RWPE1 (cell line): ENCODE measurements at regions not wholly inside any gene's neighbourhood (a gene's known extent, or its start where the extent isn't known, plus 50 kb on each side); places are given as distances from the start of the nearest gene placed in this dataset.

Experiments used
- CTCF ChIA-PET: fragments of 350-600 bp; sonication (Branson Sonifier 250); formaldehyde crosslinking; extraction: SDS; loops from one replicate; lab custom pipeline; 2021; lab: Yijun Ruan, JAX
- POLR2A ChIA-PET: fragments of 400-600 bp; formaldehyde crosslinking; extraction: SDS; loops from one replicate; lab custom pipeline; 2020; ENCODE audit warnings: antibody characterized with exemption; ENCODE audit not compliant: low non-redundant PET; lab: Yijun Ruan, JAX
- DNase-seq: peaks from one replicate; pipeline ENCODE4 v3.0.0; 2012; ENCODE audit warnings: low spot score
- H3K27ac ChIP-seq: fragments of 450-650 bp; 2 replicates; pipeline ENCODE4 v1.5.1; 2017
- CTCF ChIP-seq: fragments of 450-650 bp; conservative IDR thresholded peaks from 2 replicates; pipeline ENCODE4 v1.5.1; 2017; ENCODE audit warnings: low read depth, mild to moderate bottlenecking

DNA sequence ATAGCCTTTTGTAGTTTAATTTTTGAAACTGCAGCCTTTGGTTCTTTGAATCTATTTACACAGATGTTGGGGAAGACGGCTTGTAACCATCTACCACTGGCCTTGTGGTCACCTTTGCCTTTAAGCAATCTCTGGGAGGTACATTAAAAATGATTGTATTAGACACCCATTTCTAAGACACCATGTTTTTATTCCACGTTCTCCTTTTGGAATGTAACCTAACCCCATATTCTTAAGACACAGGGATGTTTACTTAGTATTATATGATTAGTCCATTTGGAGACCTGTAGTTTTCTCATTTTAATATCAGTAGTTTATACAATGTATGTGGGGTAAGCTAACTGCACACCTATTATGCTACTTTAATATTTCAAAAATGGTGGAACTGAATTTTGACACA is 175.1 kb upstream of the PLSCR5 start:
- CTCF ChIA-PET, result no interaction called here

GRCh38 chr3:146777941-146778340 is 172.8 kb upstream of the PLSCR5 start:
- CTCF ChIA-PET, result no interaction called here
- DNase-seq, result no peak
- POLR2A ChIA-PET, result no interaction called here
- H3K27ac ChIP-seq, result no peak overlapping the region
- no peak for TF ChIP-seq CTCF

More for the DNA sequence above, 175.1 kb upstream of the PLSCR5 start:
- H3K27ac ChIP-seq, result no peak overlapping the region
- POLR2A ChIA-PET, result no interaction called here
- DNase-seq, result no peak
- TF ChIP-seq CTCF, result no peak

GRCh38 chr3:146772211-146772743 is 167.1 kb upstream of the PLSCR5 start:
- ChIA-PET CTCF (no interaction called here), POLR2A (no interaction called here)
- no peak overlapping the region for H3K27ac ChIP-seq
- no peak for TF ChIP-seq CTCF
- DNase-seq, result no peak

- ChIA-PET CTCF (no interaction called here), POLR2A (no interaction called here)
- no peak overlapping the region for H3K27ac ChIP-seq
- TF ChIP-seq CTCF, result no peak
- DNase-seq, result no peak
These were observed 165.7 kb upstream of the PLSCR5 start for GRCh38 chr3:146770881-146771280.

GRCh38 chr3:146770301-146770700 is 165.2 kb upstream of the PLSCR5 start:
- ChIA-PET CTCF (no interaction called here), POLR2A (no interaction called here)

DNA sequence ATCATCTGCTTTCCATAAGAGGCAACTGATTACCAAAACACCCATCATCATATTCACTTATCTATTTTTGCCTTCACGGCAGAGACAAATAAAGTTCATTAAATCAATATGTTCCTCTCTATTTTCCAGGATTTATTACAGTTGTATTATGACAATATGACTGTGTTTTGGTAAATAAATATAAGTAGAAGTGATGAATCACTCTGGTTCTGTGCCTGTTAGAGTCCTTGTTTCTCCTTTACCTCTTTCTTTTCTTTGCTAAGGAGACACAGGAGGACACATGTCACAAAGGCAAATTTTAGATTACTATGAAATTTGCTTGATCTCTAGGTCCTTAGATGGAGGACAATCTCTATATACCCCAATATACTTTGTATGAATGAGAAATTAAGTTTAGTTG is 152.6 kb upstream of the PLSCR5 start:
- DNase-seq, result no peak
- no peak for TF ChIP-seq CTCF
- ChIA-PET CTCF (no interaction called here), POLR2A (no interaction called here)
- H3K27ac ChIP-seq, result no peak overlapping the region

More at GRCh38 chr3:146770301-146770700, 165.2 kb upstream of the PLSCR5 start:
- no peak for DNase-seq
- no peak for TF ChIP-seq CTCF
- H3K27ac ChIP-seq, result no peak overlapping the region
